HepG2 (cell line): ENCODE measurements at regions not wholly inside any gene's neighbourhood (a gene's known extent, or its start where the extent isn't known, plus 50 kb on each side); places are given as distances from the start of the nearest gene placed in this dataset.
A peak's percentile ranks its signal among the peaks of the same experiment; 100 is the strongest.

Experiments used
- JUND ChIP-seq: sonication (generic); formaldehyde crosslinking; IDR thresholded peaks from 2 replicates; pipeline ENCODE4 v1.8.0; 2022; ENCODE audit warnings: mild to moderate bottlenecking, missing genetic modification reagents
- MTF2 ChIP-seq: sonication (generic); formaldehyde crosslinking; IDR thresholded peaks from 2 replicates; pipeline ENCODE4 v1.5.0; 2020; ENCODE audit warnings: missing genetic modification reagents, borderline replicate concordance
- MXD4 ChIP-seq: IDR thresholded peaks from 2 replicates; pipeline ENCODE4 v1.6.1; 2016; ENCODE audit warnings: mild to moderate bottlenecking, missing biosample characterization, missing genetic modification reagents
- PCBP2 ChIP-seq: fragments of 200-400 bp; formaldehyde crosslinking; optimal IDR thresholded peaks from 2 replicates; pipeline ENCODE3; 2018; ENCODE audit warnings: low read length, low read depth; ENCODE audit not compliant: poor library complexity, severe bottlenecking
- SOX6 ChIP-seq, 2 experiments: fragments of 450-650 bp in 1 of 2; sonication (generic) in 1 of 2; formaldehyde crosslinking in 1 of 2; IDR thresholded peaks; 2 replicates each; pipeline versions ENCODE4 v1.4.0 to v1.6.1; 2017 to 2020; ENCODE audit warnings: antibody characterized with exemption in 1 of 2, mild to moderate bottlenecking in 1 of 2, missing genetic modification reagents in 1 of 2
- WIZ ChIP-seq: sonication (generic); formaldehyde crosslinking; IDR thresholded peaks from 2 replicates; pipeline ENCODE4 v1.5.1; 2020; ENCODE audit warnings: mild to moderate bottlenecking, missing genetic modification reagents
- ZFP90 ChIP-seq: sonication (generic); formaldehyde crosslinking; IDR thresholded peaks from 2 replicates; pipeline ENCODE4 v1.8.0; 2022; ENCODE audit warnings: missing genetic modification reagents, mild to moderate bottlenecking, inconsistent platforms, borderline replicate concordance
- ZNF10 ChIP-seq: sonication (generic); formaldehyde crosslinking; IDR thresholded peaks from 2 replicates; pipeline ENCODE4 v1.4.0; 2020; ENCODE audit warnings: mild to moderate bottlenecking, low read depth, missing genetic modification reagents, borderline replicate concordance
- ZNF788 ChIP-seq: sonication (generic); formaldehyde crosslinking; IDR thresholded peaks from 2 replicates; pipeline ENCODE4 v1.5.0; 2020; ENCODE audit warnings: mild to moderate bottlenecking, missing genetic modification reagents, borderline replicate concordance
- TF ChIP-seq, protein P1 (sequence below): sonication (generic); formaldehyde crosslinking; IDR thresholded peaks from 2 replicates; pipeline ENCODE4 v1.4.0; 2020; ENCODE audit warnings: missing genetic modification reagents, mild to moderate bottlenecking, borderline replicate concordance
- TF ChIP-seq, protein P2 (sequence below): sonication (generic); formaldehyde crosslinking; IDR thresholded peaks from 2 replicates; pipeline ENCODE4 v1.4.0; 2020; ENCODE audit warnings: missing genetic modification reagents, mild to moderate bottlenecking, borderline replicate concordance
- TF ChIP-seq, protein P3 (sequence below): sonication (generic); formaldehyde crosslinking; IDR thresholded peaks from 2 replicates; pipeline ENCODE4 v1.4.0; 2020; ENCODE audit warnings: missing genetic modification reagents
- TF ChIP-seq, protein P4 (sequence below): sonication (generic); formaldehyde crosslinking; IDR thresholded peaks from 2 replicates; pipeline ENCODE4 v1.8.0; 2022; ENCODE audit warnings: missing genetic modification reagents, mild to moderate bottlenecking, moderate library complexity, borderline replicate concordance

DNA sequence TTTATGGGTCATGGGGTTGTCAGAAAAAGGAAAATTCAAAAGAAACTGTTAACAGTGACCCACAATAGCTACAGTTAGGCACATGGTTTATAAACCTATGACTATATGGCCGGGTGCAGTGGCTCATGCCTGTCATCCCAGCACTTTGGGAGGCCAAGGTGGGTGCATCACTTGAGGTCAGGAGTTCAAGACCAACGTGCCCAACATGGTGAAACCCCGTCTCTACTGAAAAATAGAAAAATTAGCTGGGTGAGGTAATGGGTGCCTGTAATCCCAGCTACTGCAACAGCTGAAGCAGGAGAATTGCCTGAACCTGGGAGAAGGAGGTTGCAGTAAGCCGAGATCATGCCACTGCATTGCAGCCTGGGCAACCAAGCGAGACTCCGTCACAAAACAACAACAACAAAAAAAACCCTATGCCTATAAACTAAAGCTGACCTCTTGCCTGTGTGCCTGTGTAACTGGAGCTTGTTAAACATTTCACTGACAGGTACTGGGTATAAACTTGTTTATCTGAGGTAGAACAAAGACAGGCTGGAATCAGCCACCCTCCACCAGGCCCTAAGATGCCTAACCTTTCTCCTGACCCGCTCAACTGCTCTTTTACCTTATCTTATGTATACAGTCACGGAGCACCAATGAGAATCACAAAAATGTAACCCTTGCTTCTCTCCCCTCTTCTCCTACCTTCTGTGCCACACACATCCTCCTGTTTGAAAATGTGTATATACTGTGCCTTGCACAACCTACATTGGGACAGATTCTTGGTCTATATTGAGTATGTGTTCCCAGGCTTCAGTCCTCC lies 62.9 kb upstream of the ATF7IP2 start (continued):
- TF ChIP-seq, protein P1, sequence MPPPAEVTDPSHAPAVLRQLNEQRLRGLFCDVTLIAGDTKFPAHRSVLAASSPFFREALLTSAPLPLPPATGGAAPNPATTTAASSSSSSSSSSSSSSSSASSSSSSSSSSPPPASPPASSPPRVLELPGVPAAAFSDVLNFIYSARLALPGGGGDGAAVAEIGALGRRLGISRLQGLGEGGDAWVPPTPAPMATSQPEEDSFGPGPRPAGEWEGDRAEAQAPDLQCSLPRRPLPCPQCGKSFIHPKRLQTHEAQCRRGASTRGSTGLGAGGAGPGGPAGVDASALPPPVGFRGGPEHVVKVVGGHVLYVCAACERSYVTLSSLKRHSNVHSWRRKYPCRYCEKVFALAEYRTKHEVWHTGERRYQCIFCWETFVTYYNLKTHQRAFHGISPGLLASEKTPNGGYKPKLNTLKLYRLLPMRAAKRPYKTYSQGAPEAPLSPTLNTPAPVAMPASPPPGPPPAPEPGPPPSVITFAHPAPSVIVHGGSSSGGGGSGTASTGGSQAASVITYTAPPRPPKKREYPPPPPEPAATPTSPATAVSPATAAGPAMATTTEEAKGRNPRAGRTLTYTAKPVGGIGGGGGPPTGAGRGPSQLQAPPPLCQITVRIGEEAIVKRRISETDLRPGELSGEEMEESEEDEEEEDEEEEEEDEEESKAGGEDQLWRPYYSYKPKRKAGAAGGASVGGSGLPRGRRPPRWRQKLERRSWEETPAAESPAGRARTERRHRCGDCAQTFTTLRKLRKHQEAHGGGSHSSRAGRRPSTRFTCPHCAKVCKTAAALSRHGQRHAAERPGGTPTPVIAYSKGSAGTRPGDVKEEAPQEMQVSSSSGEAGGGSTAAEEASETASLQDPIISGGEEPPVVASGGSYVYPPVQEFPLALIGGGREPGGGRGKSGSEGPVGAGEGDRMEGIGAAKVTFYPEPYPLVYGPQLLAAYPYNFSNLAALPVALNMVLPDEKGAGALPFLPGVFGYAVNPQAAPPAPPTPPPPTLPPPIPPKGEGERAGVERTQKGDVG, result no peak
- TF ChIP-seq WIZ (CRISPR knock-in tag), result no peak
- no peak for TF ChIP-seq SOX6 (IDR thresholded peaks at IDR 0.05)
- peak; percentile 96 for TF ChIP-seq SOX6 (CRISPR knock-in tag; IDR thresholded peaks at IDR 0.05)
- TF ChIP-seq, protein P2, sequence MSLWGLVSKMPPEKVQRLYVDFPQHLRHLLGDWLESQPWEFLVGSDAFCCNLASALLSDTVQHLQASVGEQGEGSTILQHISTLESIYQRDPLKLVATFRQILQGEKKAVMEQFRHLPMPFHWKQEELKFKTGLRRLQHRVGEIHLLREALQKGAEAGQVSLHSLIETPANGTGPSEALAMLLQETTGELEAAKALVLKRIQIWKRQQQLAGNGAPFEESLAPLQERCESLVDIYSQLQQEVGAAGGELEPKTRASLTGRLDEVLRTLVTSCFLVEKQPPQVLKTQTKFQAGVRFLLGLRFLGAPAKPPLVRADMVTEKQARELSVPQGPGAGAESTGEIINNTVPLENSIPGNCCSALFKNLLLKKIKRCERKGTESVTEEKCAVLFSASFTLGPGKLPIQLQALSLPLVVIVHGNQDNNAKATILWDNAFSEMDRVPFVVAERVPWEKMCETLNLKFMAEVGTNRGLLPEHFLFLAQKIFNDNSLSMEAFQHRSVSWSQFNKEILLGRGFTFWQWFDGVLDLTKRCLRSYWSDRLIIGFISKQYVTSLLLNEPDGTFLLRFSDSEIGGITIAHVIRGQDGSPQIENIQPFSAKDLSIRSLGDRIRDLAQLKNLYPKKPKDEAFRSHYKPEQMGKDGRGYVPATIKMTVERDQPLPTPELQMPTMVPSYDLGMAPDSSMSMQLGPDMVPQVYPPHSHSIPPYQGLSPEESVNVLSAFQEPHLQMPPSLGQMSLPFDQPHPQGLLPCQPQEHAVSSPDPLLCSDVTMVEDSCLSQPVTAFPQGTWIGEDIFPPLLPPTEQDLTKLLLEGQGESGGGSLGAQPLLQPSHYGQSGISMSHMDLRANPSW (CRISPR knock-in tag), result peak; percentile 68; the same call in 1 of the 2 replicates
- TF ChIP-seq, protein P3, sequence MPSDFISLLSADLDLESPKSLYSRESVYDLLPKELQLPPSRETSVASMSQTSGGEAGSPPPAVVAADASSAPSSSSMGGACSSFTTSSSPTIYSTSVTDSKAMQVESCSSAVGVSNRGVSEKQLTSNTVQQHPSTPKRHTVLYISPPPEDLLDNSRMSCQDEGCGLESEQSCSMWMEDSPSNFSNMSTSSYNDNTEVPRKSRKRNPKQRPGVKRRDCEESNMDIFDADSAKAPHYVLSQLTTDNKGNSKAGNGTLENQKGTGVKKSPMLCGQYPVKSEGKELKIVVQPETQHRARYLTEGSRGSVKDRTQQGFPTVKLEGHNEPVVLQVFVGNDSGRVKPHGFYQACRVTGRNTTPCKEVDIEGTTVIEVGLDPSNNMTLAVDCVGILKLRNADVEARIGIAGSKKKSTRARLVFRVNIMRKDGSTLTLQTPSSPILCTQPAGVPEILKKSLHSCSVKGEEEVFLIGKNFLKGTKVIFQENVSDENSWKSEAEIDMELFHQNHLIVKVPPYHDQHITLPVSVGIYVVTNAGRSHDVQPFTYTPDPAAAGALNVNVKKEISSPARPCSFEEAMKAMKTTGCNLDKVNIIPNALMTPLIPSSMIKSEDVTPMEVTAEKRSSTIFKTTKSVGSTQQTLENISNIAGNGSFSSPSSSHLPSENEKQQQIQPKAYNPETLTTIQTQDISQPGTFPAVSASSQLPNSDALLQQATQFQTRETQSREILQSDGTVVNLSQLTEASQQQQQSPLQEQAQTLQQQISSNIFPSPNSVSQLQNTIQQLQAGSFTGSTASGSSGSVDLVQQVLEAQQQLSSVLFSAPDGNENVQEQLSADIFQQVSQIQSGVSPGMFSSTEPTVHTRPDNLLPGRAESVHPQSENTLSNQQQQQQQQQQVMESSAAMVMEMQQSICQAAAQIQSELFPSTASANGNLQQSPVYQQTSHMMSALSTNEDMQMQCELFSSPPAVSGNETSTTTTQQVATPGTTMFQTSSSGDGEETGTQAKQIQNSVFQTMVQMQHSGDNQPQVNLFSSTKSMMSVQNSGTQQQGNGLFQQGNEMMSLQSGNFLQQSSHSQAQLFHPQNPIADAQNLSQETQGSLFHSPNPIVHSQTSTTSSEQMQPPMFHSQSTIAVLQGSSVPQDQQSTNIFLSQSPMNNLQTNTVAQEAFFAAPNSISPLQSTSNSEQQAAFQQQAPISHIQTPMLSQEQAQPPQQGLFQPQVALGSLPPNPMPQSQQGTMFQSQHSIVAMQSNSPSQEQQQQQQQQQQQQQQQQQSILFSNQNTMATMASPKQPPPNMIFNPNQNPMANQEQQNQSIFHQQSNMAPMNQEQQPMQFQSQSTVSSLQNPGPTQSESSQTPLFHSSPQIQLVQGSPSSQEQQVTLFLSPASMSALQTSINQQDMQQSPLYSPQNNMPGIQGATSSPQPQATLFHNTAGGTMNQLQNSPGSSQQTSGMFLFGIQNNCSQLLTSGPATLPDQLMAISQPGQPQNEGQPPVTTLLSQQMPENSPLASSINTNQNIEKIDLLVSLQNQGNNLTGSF, result no peak
- peak; percentile 70; the same call in 1 of the 2 replicates for TF ChIP-seq ZNF788 (CRISPR knock-in tag)
- TF ChIP-seq PCBP2, result no peak
- no peak for TF ChIP-seq MTF2 (CRISPR knock-in tag)
- TF ChIP-seq MXD4 (CRISPR knock-in tag), result peak; percentile 70
- no peak for TF ChIP-seq ZNF10
- TF ChIP-seq, protein P4, sequence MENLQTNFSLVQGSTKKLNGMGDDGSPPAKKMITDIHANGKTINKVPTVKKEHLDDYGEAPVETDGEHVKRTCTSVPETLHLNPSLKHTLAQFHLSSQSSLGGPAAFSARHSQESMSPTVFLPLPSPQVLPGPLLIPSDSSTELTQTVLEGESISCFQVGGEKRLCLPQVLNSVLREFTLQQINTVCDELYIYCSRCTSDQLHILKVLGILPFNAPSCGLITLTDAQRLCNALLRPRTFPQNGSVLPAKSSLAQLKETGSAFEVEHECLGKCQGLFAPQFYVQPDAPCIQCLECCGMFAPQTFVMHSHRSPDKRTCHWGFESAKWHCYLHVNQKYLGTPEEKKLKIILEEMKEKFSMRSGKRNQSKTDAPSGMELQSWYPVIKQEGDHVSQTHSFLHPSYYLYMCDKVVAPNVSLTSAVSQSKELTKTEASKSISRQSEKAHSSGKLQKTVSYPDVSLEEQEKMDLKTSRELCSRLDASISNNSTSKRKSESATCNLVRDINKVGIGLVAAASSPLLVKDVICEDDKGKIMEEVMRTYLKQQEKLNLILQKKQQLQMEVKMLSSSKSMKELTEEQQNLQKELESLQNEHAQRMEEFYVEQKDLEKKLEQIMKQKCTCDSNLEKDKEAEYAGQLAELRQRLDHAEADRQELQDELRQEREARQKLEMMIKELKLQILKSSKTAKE, result 0 out of 2 replicates have a peak, but pooled peaks have one; percentile 23
- no peak for TF ChIP-seq ZFP90 (CRISPR knock-in tag)
- TF ChIP-seq JUND, result 0 out of 2 replicates have a peak, but pooled peaks have one; percentile 7
